ENCODE measurements at regions not wholly inside any gene's neighbourhood (a gene's known extent, or its start where the extent isn't known, plus 50 kb on each side); places are given as distances from the start of the nearest gene placed in this dataset.

GRCh38 chr2:146363731-146364130, 1481.1 kb upstream of the ACVR2A start:
- Histone ChIP-seq H4K20me1 (replicated peaks; ENCODE audit: insufficient read depth) (no peaks in the 10 kb centered on the region), H3K4me2 (no peak overlapping the region), H2AFZ (no peak overlapping the region), H3F3A (replicated peaks; ENCODE audit: low read depth) (no peaks in the 10 kb centered on the region), H3K79me2 (replicated peaks; ENCODE audit: insufficient read depth) (no peaks in the 10 kb centered on the region), H3K4me3 (no peak overlapping the region), H3K9me2 (ENCODE audit: insufficient read depth) (no peaks in the 10 kb centered on the region; the same call in 1 of the 2 replicates), H3K36me3 (ENCODE audit: insufficient read depth) (no peaks in the 10 kb centered on the region), H3K27ac (ENCODE audit: low read depth) (no peak overlapping the region), H3K4me1 (ENCODE audit: insufficient read depth) (no peaks in the 10 kb centered on the region), H3K27me3 (ENCODE audit: insufficient read depth) (no peaks in the 10 kb centered on the region)
- H3K4me3 Mint-ChIP-seq = no peak overlapping the region
- no peak overlapping the region for H3K27ac Mint-ChIP-seq
- H3K4me1 Mint-ChIP-seq = no peaks in the 10 kb centered on the region
- no peak for TF ChIP-seq EZH2phosphoT487 (IDR thresholded peaks at IDR 0.05; ENCODE audit: unreplicated experiment)
- TF ChIP-seq, protein P1, sequence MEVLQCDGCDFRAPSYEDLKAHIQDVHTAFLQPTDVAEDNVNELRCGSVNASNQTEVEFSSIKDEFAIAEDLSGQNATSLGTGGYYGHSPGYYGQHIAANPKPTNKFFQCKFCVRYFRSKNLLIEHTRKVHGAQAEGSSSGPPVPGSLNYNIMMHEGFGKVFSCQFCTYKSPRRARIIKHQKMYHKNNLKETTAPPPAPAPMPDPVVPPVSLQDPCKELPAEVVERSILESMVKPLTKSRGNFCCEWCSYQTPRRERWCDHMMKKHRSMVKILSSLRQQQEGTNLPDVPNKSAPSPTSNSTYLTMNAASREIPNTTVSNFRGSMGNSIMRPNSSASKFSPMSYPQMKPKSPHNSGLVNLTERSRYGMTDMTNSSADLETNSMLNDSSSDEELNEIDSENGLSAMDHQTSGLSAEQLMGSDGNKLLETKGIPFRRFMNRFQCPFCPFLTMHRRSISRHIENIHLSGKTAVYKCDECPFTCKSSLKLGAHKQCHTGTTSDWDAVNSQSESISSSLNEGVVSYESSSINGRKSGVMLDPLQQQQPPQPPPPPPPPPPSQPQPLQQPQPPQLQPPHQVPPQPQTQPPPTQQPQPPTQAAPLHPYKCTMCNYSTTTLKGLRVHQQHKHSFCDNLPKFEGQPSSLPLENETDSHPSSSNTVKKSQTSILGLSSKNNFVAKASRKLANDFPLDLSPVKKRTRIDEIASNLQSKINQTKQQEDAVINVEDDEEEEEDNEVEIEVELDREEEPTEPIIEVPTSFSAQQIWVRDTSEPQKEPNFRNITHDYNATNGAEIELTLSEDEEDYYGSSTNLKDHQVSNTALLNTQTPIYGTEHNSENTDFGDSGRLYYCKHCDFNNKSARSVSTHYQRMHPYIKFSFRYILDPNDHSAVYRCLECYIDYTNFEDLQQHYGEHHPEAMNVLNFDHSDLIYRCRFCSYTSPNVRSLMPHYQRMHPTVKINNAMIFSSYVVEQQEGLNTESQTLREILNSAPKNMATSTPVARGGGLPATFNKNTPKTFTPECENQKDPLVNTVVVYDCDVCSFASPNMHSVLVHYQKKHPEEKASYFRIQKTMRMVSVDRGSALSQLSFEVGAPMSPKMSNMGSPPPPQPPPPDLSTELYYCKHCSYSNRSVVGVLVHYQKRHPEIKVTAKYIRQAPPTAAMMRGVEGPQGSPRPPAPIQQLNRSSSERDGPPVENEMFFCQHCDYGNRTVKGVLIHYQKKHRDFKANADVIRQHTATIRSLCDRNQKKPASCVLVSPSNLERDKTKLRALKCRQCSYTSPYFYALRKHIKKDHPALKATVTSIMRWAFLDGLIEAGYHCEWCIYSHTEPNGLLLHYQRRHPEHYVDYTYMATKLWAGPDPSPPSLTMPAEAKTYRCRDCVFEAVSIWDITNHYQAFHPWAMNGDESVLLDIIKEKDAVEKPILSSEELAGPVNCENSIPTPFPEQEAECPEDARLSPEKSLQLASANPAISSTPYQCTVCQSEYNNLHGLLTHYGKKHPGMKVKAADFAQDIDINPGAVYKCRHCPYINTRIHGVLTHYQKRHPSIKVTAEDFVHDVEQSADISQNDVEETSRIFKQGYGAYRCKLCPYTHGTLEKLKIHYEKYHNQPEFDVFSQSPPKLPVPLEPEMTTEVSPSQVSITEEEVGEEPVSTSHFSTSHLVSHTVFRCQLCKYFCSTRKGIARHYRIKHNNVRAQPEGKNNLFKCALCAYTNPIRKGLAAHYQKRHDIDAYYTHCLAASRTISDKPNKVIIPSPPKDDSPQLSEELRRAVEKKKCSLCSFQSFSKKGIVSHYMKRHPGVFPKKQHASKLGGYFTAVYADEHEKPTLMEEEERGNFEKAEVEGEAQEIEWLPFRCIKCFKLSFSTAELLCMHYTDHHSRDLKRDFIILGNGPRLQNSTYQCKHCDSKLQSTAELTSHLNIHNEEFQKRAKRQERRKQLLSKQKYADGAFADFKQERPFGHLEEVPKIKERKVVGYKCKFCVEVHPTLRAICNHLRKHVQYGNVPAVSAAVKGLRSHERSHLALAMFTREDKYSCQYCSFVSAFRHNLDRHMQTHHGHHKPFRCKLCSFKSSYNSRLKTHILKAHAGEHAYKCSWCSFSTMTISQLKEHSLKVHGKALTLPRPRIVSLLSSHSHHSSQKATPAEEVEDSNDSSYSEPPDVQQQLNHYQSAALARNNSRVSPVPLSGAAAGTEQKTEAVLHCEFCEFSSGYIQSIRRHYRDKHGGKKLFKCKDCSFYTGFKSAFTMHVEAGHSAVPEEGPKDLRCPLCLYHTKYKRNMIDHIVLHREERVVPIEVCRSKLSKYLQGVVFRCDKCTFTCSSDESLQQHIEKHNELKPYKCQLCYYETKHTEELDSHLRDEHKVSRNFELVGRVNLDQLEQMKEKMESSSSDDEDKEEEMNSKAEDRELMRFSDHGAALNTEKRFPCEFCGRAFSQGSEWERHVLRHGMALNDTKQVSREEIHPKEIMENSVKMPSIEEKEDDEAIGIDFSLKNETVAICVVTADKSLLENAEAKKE (CRISPR knock-in tag; IDR thresholded peaks at IDR 0.05) = no peak
- H3K36me3 Mint-ChIP-seq (ENCODE audit: low read depth) = peaks cover 1% of the 10 kb centered on the region; the same call in 2 of the 3 replicates
- ATAC-seq (no peak), DNase-seq (ENCODE audit: low spot score) (no peak)
- H3K9me3 Mint-ChIP-seq = peaks cover under 1% of the 10 kb centered on the region; the same call in 2 of the 3 replicates
- H3K27me3 Mint-ChIP-seq (ENCODE audit: insufficient read depth, low read depth, poor library complexity) = no peaks in the 10 kb centered on the region

DNA sequence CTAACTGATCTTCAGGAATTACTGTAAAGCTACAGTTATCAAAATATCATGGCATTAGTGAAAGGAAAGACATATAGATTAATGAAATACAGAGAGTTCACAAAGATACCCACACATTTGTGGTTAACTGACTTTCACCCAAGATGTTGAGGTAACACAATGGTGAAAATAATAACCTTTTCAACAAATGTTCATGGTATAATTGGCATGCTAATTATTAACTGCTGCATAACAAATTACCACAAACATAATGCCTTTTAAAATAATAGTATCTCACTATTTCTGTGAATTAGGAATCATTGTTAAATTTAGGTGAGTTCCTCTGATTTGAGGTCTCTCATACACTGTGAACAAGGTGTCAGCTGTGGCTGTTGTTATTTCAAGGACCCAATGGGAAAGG, 1493.1 kb upstream of the ACVR2A start:
- H3K9me3 Mint-ChIP-seq = no peaks in the 10 kb centered on the region
- no peaks in the 10 kb centered on the region for H3K27me3 ChIP-seq (ENCODE audit: insufficient read depth)
- no peaks in the 10 kb centered on the region for H3K79me2 ChIP-seq (replicated peaks; ENCODE audit: insufficient read depth)
- H3K4me1 ChIP-seq (ENCODE audit: insufficient read depth) = no peaks in the 10 kb centered on the region
- no peaks in the 10 kb centered on the region for H3K27me3 Mint-ChIP-seq (ENCODE audit: insufficient read depth, low read depth, poor library complexity)
- no peak overlapping the region for H3K4me3 ChIP-seq
- no peak overlapping the region for H3K4me2 ChIP-seq
- H3K27ac ChIP-seq (ENCODE audit: low read depth) = no peak overlapping the region
- 0 out of 2 replicates have a peak, but pooled peaks cover 4% of the 10 kb centered on the region for H3K9me2 ChIP-seq (ENCODE audit: insufficient read depth)
- no peaks in the 10 kb centered on the region for H3F3A ChIP-seq (replicated peaks; ENCODE audit: low read depth)
- ATAC-seq = no peak
- no peak overlapping the region for H3K27ac Mint-ChIP-seq
- no peak for DNase-seq (ENCODE audit: low spot score)
- no peak for TF ChIP-seq CREB1 (CRISPR knock-in tag; IDR thresholded peaks at IDR 0.05; ENCODE audit: low read depth)
- no peak for TF ChIP-seq JUNB (IDR thresholded peaks at IDR 0.05; ENCODE audit: unreplicated experiment)
- TF ChIP-seq CTCF (conservative IDR thresholded peaks at IDR 0.05; ENCODE audit: low read depth in 2 of 2) = no peak
- H4K20me1 ChIP-seq (replicated peaks; ENCODE audit: insufficient read depth) = no peaks in the 10 kb centered on the region
- H3K36me3 ChIP-seq (ENCODE audit: insufficient read depth) = no peaks in the 10 kb centered on the region
- no peak overlapping the region for H3K4me3 Mint-ChIP-seq
- H3K4me1 Mint-ChIP-seq = no peaks in the 10 kb centered on the region
- no peaks in the 10 kb centered on the region for H3K36me3 Mint-ChIP-seq (ENCODE audit: low read depth)
- peak overlapping the region; percentile 30; the same call in 1 of the 2 replicates for H2AFZ ChIP-seq

Measured in GM23338 (cell line).